HuH-7.5 (cell line): ENCODE measurements at regions not wholly inside any gene's neighbourhood (a gene's known extent, or its start where the extent isn't known, plus 50 kb on each side); places are given as distances from the start of the nearest gene placed in this dataset.

Experiments
- DNase-seq: peaks from one replicate; pipeline ENCODE4 v3.0.0; 2011; ENCODE audit warnings: low spot score

DNA sequence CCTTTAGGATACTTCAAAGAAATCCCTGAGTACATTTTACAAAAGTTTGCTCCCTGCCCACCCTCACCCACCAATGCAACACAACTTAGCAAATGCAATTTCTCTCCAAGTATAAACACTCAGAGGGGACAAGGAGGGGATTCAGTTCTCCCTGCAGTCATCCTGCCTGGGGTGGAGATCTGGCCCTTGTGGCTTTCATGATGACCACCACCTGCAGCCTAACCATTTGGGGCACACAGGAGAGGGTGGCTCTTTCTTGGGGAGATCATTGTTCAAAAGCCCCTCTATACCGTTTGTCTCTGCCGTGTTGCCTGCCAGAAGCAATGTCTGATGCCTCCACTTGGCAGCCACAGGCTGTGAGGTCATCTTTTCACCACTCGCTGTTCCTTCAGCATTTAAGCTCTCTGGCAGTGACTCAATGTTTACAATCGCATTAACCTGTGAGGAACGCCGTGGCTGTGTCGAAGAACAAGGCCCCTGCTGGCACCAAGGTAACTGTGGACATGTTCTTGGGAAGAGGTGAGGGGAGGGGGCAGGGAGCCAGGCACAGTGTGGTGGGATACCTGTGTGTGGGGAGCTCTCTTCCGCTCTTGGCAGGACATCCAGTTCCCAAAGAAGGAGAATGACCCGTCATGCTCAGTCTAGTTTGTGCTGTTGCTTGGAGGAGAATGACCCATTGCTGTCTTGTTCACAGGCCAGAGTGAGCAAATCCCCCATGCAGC lies 103.9 kb upstream of the DUSP10 start:
- no peak for DNase-seq

DNA sequence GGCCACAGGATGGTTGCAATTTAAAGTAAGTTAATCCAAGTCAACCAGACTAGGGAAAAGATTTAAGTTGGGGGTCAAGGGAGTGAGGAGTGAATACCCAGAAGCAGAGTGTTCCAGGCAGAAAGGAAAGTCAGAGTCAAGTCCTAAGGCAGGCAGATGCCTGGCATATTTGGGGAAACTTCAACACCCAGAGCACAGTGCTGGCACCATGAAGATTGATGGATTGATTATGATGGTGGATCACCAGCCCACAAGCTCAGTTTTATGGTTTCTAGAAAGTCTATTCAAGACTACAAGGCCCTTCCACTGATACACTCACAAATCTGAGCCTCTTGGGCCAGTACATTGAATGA lies 100.1 kb upstream of the DUSP10 start:
- no peak for DNase-seq

DNA sequence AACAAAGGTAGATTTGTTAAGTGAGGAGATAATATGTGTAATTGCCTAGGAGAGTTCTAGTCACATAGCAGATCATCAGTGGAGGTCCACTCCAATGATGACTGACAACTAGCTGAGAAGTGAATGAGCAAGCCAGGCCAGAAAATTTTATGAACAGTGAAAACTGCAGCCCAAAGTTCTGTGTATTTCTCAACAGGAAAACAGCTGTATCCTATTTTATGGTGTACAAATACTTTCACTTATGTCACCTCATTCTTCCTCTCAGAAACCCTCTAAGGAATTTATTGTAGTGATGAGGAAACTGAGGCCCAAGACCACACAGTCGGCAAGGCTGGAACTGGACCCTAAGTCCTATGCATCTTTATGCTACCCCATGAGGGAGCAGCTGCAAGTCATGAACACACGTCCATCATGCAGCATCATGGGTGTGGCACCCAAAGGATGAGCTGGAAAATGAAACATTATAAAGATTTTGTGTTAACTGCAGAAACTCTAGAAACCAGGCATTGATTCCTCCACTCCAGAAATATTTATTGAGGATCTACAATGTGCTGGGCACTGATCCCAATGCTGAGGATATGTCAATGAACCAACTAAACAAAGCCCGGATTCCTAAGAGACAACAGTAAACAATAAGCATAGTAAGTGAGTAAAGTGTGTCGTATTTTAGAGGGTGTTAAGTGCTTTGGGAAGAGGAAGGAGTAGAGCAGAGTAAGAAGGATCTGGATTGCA lies 99.5 kb upstream of the DUSP10 start:
- no peak for DNase-seq

DNA sequence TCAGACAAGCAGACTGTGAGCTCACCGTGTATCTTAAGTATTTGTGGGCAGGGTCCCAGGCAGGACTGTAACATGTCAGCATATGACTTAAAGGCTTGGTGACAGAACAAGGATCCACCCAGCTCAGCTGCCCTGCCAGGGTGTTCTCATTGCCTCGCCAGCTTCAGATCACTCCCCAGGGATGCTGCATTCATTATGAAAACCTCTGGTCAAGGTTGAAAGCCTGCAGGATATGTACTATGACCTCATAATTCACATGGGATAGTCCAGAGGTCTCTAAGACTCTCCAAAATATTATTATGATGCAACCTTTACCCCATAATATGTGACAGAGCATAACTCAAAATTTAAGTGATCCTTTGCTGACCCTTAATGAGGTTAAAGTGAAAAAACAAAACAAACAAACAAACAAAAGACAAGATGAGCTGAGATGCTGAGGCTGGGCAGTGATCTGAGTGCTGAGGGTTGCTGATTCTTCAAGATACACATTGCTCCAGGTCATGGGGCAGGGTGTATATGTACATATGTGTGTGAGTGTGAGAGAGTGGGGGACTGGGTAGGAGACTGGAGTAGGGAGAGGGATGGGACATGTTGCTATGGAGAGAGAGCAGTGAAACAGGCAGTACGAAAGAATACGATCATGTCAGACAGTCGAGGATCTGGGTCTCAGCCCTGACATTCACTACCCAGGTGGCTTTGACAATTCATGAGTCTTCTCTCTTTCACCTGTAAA lies 98.8 kb upstream of the DUSP10 start:
- DNase-seq, result no peak

DNA sequence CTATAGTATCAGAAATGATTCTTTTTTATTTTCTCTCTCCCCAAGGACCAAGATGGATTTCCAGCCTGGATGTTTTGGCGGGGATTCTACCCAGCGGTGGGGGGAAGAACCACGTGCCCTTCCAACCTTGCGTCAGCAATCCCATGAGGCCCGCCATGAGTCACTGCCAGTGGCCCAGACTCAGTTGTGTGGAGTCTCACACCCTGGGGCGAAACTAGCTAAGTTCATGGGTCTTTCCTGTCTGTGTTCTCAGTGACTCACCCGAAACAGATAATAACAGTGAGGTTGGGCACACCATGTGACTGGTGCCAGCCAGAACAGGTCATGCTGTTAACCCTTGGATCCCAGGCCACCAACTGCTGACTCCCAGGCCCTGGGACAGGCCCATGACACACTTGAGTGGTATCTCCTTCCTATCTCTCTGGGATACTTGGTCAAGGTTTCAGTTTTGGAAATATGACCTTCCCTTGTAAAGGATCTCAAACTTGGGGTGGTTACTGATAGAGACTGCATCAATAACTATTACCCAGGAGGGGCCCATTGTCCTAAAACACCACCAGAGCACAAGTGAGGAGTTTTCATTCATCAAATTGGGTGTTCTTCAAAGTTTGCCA lies 98.0 kb upstream of the DUSP10 start:
- no peak for DNase-seq

DNA sequence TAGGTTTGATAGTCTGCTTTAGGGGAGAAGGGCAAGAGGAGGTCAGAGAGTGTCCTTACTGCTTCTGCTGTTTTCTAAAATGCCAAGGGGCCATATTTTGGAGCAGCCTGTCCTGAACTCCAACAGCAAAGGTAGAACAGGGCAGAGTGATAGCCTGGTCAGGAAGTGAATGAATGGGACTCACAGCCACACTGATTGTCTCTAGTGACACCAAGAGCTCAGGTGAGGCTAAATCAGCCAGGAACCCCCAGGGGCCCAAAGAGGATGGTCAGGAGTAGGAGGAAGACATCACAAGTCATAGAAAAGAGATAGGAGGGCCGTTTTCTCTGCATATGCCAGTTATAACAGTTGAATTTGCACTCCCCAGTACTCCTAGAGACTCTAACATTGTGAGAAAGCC lies 97.4 kb upstream of the DUSP10 start:
- DNase-seq, result no peak

DNA sequence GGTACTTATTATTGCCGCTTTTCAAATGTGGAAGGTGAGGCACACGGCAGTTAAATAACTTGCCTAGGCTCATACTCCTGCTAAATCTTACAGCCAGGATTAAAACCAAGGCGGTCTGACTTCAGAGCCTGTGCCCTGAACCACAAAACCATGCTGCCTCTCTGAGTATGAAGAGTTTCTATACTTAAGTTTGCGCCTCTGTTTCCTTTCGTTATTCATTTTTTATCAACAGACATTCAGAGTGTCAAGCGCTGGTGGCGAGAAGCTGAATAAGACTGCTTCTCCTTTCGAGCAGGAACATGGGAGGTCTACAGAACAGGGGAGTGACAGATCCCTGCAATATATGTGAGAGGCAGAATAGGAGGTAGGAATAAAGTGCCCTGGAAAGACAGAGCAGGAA lies 96.0 kb upstream of the DUSP10 start:
- DNase-seq, result no peak

DNA sequence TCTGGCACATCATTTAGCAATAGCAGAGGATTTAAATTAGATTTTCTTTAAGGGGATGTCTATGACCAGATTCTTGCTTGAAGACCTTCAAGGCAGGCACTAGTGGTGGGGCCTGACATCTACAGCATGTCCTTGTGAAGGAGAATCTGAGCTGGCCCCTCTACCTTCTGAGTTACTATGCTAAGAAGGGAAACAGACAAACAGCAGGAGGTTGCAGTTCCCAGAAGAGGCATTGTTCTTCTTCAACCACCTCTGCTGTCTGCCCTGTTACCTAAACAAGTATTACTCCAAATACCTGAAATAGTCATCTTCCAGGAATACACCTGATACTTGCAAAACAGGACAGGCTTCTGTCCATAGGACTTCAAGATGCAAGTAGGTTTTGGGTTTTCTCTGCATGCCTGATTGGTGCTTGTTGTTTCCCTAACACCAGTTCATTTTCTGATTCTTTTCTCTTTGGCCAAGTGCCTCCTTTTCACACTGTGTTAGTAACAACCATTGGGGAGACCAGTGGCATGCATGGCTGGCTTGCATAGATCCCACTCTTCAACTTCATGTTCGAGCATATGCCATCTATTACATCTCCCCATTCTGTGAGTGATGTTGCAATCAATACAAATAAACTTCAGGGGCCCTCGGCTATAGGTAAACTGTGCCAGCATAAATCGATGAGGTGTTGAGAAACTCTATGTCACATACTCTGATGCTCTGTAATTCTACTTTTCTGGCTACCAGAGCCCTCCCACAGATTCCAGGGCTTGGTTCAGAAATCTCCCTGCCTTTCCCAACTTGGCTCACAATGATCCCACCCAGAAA lies 93.0 kb upstream of the DUSP10 start:
- DNase-seq, result no peak

DNA sequence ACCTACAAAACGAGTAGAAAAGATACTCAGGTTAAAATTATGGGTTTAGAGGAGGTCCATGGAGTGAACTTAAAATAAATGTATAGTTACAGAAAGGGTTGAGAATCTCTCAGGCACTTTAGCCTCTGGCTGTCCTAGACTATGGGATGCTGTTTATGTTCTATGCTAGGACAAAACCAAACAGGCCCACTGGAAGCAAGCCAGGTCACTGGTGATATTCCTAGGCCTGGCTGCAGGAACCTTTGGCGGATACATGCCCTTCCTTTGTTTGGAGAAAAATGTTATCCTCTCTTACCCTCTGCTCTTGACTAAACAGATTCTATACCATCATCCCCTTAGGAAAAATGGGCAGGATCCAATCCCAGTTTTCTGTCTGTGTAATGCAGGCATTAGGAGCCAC lies 90.7 kb upstream of the DUSP10 start:
- no peak for DNase-seq

DNA sequence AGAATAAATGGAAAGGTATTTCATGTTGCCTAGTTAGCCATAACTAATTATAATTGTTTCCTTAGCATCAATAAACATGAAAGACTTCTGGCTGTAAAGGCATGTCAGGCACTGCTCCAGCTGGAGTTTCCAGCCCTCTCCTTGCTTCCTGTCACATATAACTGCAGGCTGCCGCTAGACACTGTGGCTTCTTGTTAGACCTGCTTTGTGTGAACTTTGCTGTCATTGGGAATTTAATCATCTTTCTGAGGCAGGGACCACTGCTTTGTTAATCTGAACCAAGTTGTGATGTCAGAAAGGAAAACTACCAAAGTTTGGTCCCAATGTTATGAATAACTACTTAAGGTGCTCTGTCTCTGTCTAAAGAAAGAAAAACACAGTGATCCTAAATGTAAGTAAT lies 90.3 kb upstream of the DUSP10 start:
- no peak for DNase-seq

DNA sequence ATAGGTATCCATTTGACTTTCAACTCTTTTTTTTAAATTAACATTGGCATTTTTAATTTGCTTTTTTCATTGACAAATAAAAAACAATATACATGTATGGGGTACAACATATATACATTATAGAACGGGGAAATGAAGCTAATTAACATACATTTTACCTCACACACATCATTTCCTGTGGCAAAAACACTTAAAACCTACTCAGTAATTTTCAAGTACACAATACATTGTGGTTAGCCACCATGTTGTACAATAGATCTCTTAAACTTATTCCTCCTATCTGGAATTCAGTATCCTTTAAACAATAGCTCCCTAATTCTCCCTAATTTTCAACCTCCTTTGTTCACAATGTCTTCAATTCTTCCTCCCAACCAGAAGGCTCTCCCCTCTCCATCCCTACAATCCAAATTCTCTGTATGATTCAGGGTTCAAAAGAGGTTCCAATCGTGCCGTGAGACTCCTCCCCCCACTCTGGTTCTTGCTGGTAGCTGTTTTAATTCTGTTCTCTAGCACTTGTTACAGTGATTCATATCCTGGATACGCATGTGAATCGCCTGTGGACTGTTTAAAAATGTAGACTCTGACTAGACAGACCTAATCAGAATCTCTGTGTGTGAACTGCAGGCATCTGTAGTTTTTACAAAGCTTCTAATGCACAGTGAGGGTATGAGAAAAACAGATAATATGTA lies 87.6 kb upstream of the DUSP10 start:
- no peak for DNase-seq

DNA sequence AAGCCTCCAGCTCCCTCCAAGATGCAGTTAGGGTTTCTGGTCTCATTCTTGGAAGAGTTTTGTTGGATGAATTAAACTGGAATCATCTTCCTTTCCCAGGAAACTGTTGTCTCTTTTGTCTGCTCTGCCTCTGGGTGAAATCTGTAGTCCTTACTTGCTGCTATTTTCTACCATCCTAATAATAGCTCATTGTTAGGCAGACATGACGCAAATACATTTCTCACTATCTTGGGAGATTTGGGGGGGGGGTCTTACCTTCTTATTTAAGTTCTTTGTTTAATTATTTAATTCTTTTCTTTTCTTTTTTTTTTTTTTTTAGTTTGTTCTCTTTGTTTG lies 85.4 kb upstream of the DUSP10 start:
- no peak for DNase-seq

DNA sequence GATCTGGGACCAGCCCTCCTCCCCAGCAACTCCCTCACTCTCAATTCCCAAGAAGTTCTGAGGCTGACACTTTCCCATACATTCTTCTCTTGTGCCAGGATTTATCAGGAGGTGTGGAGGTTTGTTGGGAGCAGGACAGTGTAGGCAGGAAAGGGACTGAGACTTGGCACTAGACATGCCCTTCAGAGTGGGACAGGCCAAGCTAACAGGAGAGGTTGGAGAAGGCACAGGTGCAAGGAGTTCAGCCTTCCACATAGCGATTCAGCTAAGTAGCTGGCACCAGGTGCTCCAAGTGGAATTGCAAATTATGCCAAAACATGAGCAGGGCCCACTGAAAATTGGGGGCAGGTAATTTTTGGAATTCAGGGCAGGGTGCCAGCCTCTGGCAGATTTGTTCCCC lies 83.0 kb upstream of the DUSP10 start:
- DNase-seq, result no peak

DNA sequence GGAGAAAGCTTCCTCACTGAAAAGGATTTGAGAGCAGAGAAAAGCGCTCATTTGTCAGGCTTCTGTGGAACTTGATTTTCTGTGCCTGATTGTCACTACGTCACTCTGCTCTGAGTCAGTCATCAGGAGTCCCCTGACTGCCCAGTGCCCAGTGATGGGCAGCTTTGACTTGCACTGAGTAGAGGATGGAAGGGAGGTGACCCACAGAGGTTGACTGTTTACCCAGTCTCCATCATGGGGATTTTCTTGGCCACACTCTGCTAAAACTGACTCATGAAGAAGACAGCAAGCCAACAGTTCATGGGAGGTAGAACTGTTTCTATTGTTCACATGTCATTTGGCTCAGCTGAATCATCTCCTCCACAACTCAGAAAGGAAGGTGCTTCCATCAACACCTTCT lies 82.1 kb upstream of the DUSP10 start:
- DNase-seq, result no peak

DNA sequence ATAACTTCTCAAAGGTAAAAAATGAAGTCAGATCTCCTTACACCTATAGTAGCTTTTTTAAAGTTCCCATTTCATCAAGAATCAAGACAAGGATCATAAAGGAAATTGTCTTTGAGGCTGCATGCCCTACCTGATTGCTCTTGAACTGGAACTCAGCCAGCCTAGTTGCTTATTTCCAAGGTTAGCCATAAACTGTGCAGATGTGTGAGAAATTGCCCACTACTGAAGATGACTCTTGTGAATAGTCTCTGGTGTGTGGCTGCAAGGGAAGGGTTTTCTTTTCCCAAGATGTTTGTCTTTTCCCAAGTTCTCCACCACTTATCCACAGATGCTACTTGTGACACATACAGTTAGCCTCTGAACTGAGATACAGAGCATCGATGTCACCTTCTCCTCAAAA lies 81.7 kb upstream of the DUSP10 start:
- DNase-seq, result no peak

DNA sequence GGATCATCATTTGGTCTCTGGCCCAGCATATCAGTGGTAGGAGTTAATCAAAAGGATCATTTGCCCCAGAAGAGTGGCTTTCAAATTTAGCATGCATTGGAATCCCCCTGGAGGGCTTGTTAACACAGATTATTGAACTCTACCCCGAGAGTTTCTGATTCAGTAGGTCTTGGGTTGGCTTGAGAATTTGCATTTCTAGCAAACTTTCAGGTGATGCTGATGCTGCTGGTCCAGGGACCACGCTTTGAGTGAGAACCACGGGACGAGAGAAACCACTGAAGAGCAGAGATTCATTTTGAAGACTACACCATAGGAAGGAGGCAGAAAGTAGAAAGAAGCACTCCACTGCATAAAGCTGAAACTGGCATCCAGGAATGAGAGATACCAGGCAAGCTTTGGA lies 81.3 kb upstream of the DUSP10 start:
- DNase-seq, result no peak

DNA sequence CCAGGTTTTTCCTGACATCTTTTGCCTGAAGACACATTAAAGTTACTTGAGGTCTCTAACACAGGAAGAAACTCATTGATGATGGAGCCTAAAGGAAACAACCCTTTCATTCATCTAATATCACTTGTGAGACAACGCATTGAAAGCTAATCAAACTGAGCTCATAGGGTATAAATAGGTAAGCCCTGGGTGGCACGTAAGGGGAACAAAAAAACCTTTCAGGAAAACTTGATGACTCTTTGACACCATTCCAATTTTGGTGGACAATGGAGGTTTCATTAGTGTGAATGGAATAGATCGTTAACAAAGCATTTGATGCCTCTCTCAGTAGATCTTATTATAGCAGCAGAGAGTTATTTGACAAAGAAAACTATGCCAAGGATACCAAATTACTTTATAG lies 80.7 kb upstream of the DUSP10 start:
- no peak for DNase-seq

DNA sequence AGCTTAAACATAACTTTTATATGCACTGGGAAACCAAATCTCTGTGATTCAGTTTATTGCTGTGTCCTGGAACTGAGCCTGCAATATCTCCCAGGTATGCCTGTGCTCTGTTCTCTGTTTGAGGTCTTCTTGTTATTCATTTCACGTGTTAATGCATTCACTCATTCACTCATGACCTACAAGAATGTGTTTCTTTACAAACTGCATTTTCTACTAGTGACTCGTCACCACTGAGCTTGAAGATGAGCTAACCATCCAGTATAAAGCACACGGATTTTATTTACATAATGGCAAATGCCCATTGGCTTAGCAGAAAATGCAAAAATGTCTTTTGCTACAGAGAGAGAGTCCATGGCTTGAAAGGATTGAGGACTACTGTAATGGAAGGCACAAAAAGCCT lies 75.0 kb upstream of the DUSP10 start:
- DNase-seq, result no peak

DNA sequence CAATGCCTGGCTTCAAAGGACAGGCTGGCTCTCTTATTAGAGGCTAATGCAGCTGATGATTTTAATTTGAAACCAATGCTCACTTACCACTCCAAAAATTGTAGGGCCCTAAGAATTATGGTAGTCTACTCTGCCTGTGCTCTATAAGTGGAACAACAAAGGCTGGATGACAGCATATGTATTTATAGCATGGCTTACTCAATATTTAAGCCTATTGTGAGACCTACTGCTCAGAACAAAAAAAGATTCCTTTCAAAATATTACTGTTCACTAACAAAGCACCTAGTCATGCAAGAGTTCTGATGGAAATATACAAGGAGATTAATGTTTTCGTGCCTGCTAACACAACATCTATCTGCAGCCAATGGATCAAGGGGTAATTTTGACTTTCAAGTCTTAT lies 73.8 kb upstream of the DUSP10 start:
- DNase-seq, result no peak

DNA sequence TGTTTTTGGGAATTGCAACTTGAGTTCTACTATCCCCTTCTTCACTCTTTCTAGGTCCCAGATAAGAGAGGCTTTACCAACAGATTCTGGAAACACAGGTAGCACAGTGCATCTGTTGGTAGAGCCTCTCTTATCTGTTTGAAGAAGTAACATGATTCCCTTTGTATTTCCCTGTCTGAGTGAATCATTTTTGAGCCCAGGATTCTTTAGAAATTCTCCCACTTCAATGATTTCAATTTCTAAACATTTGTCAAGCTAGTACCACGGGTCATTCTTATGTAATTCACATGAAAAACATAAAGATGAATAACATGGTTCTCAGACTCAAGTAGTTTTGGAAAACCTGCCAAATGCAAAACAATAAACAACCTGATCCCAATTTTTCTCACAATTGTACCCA lies 72.0 kb upstream of the DUSP10 start:
- no peak for DNase-seq

DNA sequence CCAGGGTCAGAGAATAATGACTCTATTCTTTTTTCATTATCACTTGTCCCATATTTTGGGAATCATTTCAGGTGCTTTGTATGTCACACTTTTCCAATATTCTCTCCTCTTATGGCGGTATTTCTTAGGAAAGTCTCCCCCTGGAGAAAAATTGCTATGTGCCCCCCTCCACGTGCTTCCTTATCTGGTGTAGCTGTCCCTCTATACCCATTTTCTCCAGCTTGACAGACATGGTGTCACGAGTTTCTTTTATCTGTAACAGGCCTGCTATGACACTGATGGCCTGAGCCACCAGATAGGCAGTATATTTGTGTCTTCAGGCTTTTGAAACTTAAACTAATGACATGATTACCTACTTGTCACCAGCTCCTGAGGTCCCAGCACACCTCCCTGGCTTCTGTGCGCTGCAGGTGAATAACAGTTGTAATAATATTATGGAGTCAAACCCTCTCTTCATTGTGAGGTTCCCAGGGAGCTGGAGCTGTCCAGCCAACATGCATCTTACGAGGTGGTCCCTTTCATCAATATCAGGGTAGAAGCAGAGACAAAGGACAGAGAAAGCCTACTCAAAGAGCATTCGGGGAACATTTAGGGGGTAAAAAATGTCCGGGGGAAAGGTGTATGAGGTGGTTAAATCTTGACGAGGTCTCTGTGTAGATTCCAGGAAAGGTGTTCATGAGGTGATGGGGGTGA lies 71.2 kb upstream of the DUSP10 start:
- DNase-seq, result no peak
